GM23338 (cell line): ENCODE measurements at regions not wholly inside any gene's neighbourhood (a gene's known extent, or its start where the extent isn't known, plus 50 kb on each side); places are given as distances from the start of the nearest gene placed in this dataset.

Experiments used
- CREB1 ChIP-seq: fragments of 250-450 bp; sonication (Bioruptor Pico); IDR thresholded peaks from 2 replicates; pipeline ENCODE4 v1.5.0; 2020; ENCODE audit warnings: low read depth, mild to moderate bottlenecking, moderate library complexity
- EZH2 ChIP-seq: fragments of 200-600 bp; sonication (generic); IDR thresholded peaks from one replicate; pipeline ENCODE4 v1.8.0; 2017; ENCODE audit warnings: antibody characterized with exemption, mild to moderate bottlenecking, low read depth; ENCODE audit not compliant: unreplicated experiment
- EZH2phosphoT487 ChIP-seq: fragments of 200-600 bp; sonication (generic); IDR thresholded peaks from one replicate; pipeline ENCODE4 v1.8.1; 2018; ENCODE audit warnings: antibody characterized with exemption; ENCODE audit not compliant: unreplicated experiment
- POLR2AphosphoS5 ChIP-seq: IDR thresholded peaks from 2 replicates; pipeline ENCODE4 v1.6.1; 2016; ENCODE audit warnings: antibody characterized with exemption, low read depth
- STAT1 ChIP-seq: IDR thresholded peaks from one replicate; pipeline ENCODE4 v1.6.1; 2016; ENCODE audit warnings: antibody characterized with exemption; ENCODE audit not compliant: unreplicated experiment
- TF ChIP-seq, protein P1 (sequence below), 2 experiments: fragments of 200-600 bp in 1 of 2; sonication (generic) in 1 of 2; conservative IDR thresholded peaks; 2 replicates each; pipeline versions ENCODE4 v1.5.1 to v1.6.1; 2016 to 2017; ENCODE audit warnings: antibody characterized with exemption in 2 of 2, low read depth in 2 of 2, mild to moderate bottlenecking in 2 of 2, moderate library complexity in 1 of 2

DNA sequence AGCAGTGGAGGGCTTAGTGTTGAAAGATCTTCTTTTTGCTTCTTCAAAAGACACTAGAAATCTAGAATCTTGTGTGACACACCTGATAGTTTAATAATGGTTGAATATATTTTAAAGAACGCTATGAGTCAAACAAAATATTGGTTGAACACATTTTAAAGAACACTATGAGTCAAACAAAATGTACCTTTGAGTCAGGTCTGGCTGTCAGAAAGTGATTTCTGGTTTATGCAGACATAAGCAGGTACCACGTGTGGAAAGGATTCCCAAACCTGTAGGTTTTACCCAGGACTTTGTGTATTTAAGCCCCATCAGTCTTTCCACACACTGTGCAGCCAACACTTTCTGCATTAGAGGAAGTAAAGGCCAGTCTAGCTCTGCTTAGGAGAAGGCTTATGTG is 366.7 kb upstream of the TENM4 start:
- TF ChIP-seq, protein P1, sequence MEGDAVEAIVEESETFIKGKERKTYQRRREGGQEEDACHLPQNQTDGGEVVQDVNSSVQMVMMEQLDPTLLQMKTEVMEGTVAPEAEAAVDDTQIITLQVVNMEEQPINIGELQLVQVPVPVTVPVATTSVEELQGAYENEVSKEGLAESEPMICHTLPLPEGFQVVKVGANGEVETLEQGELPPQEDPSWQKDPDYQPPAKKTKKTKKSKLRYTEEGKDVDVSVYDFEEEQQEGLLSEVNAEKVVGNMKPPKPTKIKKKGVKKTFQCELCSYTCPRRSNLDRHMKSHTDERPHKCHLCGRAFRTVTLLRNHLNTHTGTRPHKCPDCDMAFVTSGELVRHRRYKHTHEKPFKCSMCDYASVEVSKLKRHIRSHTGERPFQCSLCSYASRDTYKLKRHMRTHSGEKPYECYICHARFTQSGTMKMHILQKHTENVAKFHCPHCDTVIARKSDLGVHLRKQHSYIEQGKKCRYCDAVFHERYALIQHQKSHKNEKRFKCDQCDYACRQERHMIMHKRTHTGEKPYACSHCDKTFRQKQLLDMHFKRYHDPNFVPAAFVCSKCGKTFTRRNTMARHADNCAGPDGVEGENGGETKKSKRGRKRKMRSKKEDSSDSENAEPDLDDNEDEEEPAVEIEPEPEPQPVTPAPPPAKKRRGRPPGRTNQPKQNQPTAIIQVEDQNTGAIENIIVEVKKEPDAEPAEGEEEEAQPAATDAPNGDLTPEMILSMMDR (conservative IDR thresholded peaks at IDR 0.05; ENCODE audit: low read depth in 2 of 2) = no peak
- TF ChIP-seq POLR2AphosphoS5 (no peak), EZH2phosphoT487 (no peak), STAT1 (no peak), EZH2 (no peak), CREB1 (CRISPR knock-in tag) (no peak)
